KMS-11 (cell line): ENCODE measurements at regions not wholly inside any gene's neighbourhood (a gene's known extent, or its start where the extent isn't known, plus 50 kb on each side); places are given as distances from the start of the nearest gene placed in this dataset.

ENCODE experiments used
- H2AFZ ChIP-seq: fragments of 200-600 bp; sonication (generic); 2 replicates; pipeline ENCODE4 v1.6.1; 2016; ENCODE audit warnings: antibody characterized with exemption, mixed run types, low read depth
- H3K27ac ChIP-seq: fragments of 200-600 bp; sonication (generic); 2 replicates; pipeline ENCODE4 v1.6.1; 2016; ENCODE audit warnings: mild to moderate bottlenecking, mixed run types
- H3K27me3 ChIP-seq: fragments of 200-600 bp; sonication (generic); 2 replicates; pipeline ENCODE4 v1.6.1; 2017; ENCODE audit warnings: mild to moderate bottlenecking, low read depth, mixed run types, moderate library complexity; ENCODE audit not compliant: insufficient read depth
- H3K36me3 ChIP-seq: fragments of 200-600 bp; sonication (generic); 2 replicates; pipeline ENCODE4 v1.6.1; 2017; ENCODE audit warnings: mild to moderate bottlenecking, mixed run types; ENCODE audit not compliant: insufficient read depth
- H3K4me1 ChIP-seq: fragments of 200-600 bp; sonication (generic); 2 replicates; pipeline ENCODE4 v1.6.1; 2016; ENCODE audit warnings: mild to moderate bottlenecking, low read depth, mixed run types; ENCODE audit not compliant: poor library complexity, severe bottlenecking
- H3K4me2 ChIP-seq: fragments of 200-600 bp; sonication (generic); 2 replicates; pipeline ENCODE4 v1.7.0; 2016; ENCODE audit warnings: mild to moderate bottlenecking, mixed run types
- H3K4me3 ChIP-seq: fragments of 200-600 bp; sonication (generic); IDR thresholded peaks from 2 replicates; pipeline ENCODE4 v1.6.1; 2017; ENCODE audit warnings: low read depth, low read length, mixed read lengths; ENCODE audit not compliant: insufficient read depth
- H3K79me2 ChIP-seq: fragments of 200-600 bp; sonication (generic); 2 replicates; pipeline ENCODE4 v1.6.1; 2016; ENCODE audit warnings: low read depth, mixed run types; ENCODE audit not compliant: insufficient read depth
- H3K9ac ChIP-seq: fragments of 200-600 bp; sonication (generic); 2 replicates; pipeline ENCODE4 v1.6.1; 2016; ENCODE audit warnings: mild to moderate bottlenecking, mixed run types
- H4K20me1 ChIP-seq: fragments of 200-600 bp; sonication (generic); 2 replicates; pipeline ENCODE4 v1.6.1; 2016; ENCODE audit warnings: mild to moderate bottlenecking, mixed run types; ENCODE audit not compliant: insufficient read depth
- CTCF ChIP-seq: fragments of 200-600 bp; sonication (generic); conservative IDR thresholded peaks from 2 replicates; pipeline ENCODE4 v1.6.1; 2017; ENCODE audit warnings: low read depth, mild to moderate bottlenecking, antibody characterized with exemption, low read length, moderate library complexity, mixed read lengths

GRCh38 chr14:21874167-21874566 is 200.5 kb upstream of the OR4E1 start:
- no peak overlapping the region for H2AFZ ChIP-seq
- no peak overlapping the region for H3K4me3 ChIP-seq
- H3K79me2 ChIP-seq, result no peaks in the 10 kb centered on the region
- no peaks in the 10 kb centered on the region for H3K36me3 ChIP-seq
- no peak overlapping the region for H3K27ac ChIP-seq
- H3K4me1 ChIP-seq, result no peaks in the 10 kb centered on the region
- no peaks in the 10 kb centered on the region for H4K20me1 ChIP-seq
- no peak overlapping the region for H3K4me2 ChIP-seq
- no peak overlapping the region for H3K9ac ChIP-seq
- H3K27me3 ChIP-seq, result no peaks in the 10 kb centered on the region
- no peak for TF ChIP-seq CTCF

- no peak overlapping the region for H3K4me3 ChIP-seq
- H3K4me2 ChIP-seq, result no peak overlapping the region
- H3K27me3 ChIP-seq, result no peaks in the 10 kb centered on the region
- H3K4me1 ChIP-seq, result no peaks in the 10 kb centered on the region
- no peaks in the 10 kb centered on the region for H3K36me3 ChIP-seq
- H3K79me2 ChIP-seq, result no peaks in the 10 kb centered on the region
- no peak overlapping the region for H2AFZ ChIP-seq
- H3K9ac ChIP-seq, result no peak overlapping the region
- peak; percentile 50 for TF ChIP-seq CTCF
- no peak overlapping the region for H3K27ac ChIP-seq
- H4K20me1 ChIP-seq, result no peaks in the 10 kb centered on the region
Measured at GRCh38 chr14:21868442-21869046, 194.9 kb upstream of the OR4E1 start.

GRCh38 chr14:21867541-21867940 is 193.9 kb upstream of the OR4E1 start:
- Histone ChIP-seq H3K4me1 (no peaks in the 10 kb centered on the region), H3K4me2 (no peak overlapping the region)

GRCh38 chr14:21866479-21866878 is 192.9 kb upstream of the OR4E1 start:
- H3K27me3 ChIP-seq, result no peaks in the 10 kb centered on the region
- H3K27ac ChIP-seq, result no peak overlapping the region
- H2AFZ ChIP-seq, result no peak overlapping the region
- no peak overlapping the region for H3K9ac ChIP-seq
- no peaks in the 10 kb centered on the region for H3K4me1 ChIP-seq
- no peak for TF ChIP-seq CTCF
- no peaks in the 10 kb centered on the region for H3K79me2 ChIP-seq
- H3K36me3 ChIP-seq, result no peaks in the 10 kb centered on the region
- H4K20me1 ChIP-seq, result no peaks in the 10 kb centered on the region
- no peak overlapping the region for H3K4me3 ChIP-seq
- H3K4me2 ChIP-seq, result no peak overlapping the region

More at GRCh38 chr14:21867541-21867940, 193.9 kb upstream of the OR4E1 start:
- TF ChIP-seq CTCF, result no peak
- Histone ChIP-seq H3K4me3 (no peak overlapping the region), H3K27me3 (no peaks in the 10 kb centered on the region), H4K20me1 (no peaks in the 10 kb centered on the region), H3K9ac (no peak overlapping the region), H3K79me2 (no peaks in the 10 kb centered on the region), H3K27ac (no peak overlapping the region), H2AFZ (no peak overlapping the region), H3K36me3 (no peaks in the 10 kb centered on the region)
